Fibroblast of skin of abdomen (primary cell): ENCODE measurements at regions not wholly inside any gene's neighbourhood (a gene's known extent, or its start where the extent isn't known, plus 50 kb on each side); places are given as distances from the start of the nearest gene placed in this dataset.
"Not testable (repeated sequence)": the region's sequence is repeated elsewhere in the genome, so short reads cannot be mapped to it uniquely, and the experiment has no call there.

Source experiments
- DNase-seq: peaks from one replicate; pipeline ENCODE4 v3.0.0-alpha.2; 2013

DNA sequence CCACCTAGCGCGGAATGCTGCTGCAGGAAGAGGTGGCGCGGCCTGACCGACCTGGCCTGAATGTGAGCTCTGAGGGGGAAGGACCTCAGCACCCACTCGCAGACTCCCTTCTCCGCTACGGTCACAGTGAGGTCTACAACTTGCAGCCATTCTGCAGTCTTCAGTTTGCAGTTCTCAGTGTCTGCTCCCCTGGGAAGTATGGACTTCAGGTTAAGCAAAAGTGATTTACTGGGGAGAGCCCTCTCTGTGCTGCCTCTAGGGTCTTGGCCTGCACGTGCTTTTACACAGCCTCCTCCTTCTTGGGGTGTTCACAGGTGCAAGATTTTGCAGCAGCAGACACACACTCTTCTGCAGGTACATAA lies 296.0 kb downstream of the OMA1 start:
- no peak for DNase-seq

DNA sequence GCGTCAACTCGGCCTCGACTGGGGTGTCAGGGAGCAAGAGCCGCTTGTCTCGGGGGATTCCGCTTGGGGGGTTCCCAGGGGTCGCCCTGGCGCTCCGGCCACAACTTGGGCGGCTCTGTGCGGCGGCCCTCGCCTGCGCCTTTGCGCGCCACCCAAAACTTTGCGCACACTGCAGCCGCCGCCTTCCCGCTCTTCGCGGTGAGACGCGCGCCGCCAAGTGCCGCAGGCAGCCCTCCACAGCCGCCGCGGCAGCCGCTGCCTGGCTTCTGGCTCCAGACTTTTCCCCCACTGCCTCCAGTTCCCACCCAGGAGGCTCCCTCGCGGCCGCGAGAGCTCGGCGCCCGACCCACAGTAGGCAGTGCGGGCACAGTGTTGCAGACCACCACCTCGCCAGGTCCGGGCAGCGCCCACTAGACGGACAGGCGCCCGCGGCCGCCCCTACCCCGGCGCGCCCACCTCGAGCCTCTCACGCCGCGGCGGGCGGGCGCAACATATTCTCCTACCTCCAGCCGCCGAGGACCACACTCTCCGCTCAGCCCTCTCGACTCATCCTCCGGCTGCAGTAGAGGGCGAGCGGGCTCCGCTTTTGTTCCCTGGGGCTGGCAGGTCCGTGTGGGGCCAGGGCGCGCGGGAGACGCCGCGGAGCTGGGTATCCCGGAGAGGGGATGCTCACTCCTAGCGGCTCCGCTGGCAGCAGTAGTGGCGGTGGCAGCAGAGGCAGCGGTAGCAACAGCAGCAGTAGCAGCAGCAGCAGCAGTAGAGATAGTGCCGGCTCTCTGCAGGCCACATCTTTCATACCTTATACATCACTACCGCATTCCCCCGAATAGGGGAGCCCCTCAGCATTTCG lies 296.6 kb downstream of the OMA1 start:
- DNase-seq: peak; percentile 66

DNA sequence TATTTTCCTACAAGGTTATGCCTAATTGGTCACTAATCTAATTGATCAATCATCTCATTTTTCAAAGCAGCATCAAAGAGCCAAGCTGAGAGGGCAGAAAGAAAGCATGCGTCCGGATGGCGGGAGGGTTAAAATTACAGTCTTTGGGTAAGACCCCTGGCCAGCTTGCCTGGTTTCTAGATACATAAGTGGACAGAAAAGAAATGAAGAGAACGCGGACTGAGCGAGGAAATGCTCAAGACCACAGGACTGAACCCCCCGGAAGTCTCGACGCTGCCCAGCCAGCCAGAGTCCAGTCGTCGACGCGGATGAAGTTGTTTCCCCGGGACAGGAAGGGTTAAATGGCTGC lies 297.2 kb downstream of the OMA1 start:
- DNase-seq: no peak

DNA sequence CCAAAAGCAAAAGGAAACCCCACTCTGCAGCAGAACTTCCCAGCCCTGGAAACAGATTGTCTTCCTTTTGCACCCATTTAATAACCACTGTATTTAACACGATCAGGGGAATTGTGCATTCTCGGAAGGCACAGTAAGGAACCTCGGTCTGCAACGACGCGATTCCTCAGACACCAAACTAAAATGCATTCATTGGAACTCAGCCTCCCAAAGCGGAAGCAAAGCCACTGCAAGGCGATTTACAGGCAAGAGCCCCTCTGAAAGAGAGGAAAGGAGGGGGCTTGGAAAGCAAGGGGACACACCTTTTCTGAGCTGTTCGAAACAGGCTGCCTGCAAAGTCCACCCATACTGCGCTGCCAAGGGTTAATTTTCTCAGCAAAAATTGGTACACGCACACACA lies 297.7 kb downstream of the OMA1 start:
- DNase-seq: no peak

DNA sequence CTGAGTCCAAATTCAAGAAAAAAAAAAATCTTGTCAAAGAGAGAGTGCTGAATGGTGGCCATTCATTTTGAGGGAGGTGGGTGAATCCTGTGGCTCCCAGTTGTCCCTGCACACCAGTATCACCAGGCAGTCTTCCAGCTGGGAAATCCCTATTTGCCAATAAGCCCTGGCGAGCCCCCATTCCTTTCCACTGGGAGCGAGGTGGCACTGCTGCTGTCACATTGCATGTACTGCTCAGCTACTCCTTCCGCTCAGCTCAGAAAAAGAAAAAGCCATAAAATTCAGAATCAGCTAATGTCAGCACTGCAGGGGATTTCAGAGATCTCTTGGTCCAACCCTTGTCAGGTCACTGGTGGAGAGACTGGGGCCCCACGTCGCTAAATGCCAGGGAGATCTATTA lies 298.5 kb downstream of the OMA1 start:
- no peak for DNase-seq

DNA sequence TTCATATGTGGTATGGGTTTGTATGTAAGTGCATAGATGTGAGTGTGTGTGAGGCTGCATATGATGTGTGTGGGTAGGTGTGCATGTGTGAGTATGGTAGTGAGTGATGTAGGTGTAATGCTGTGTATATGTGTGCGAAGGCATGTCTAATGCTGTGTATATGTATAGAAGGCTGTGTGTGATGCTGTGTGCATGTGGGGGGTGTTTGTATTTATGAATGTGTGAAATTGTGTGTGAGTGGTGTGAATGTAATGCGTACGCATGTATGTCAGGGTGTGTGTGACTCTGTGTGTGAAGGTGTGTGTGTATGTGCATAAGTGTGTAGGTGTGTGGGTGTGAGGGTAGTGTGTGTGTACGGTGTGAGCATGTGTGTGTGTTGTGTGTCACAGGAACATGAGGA lies 300.0 kb downstream of the OMA1 start:
- no peak for DNase-seq

DNA sequence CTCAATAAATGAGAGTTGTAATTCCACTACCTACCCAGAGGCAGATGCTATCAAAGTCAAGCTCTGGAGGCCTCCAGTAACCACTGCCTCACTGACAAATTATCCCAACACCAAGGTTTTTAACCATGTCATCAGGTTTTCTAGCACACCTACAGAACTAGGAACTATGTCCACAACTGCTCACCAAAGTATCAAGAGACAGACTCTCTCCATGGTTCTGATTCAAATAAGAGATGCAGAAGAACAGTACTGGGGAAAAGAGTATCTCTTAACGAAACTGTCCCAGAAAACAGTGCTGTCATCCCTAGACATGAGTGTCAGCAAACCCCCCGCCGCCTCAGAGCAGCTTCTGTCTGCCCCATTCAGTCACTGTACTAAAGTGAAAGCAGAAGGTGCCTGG lies 301.7 kb downstream of the OMA1 start:
- no peak for DNase-seq

DNA sequence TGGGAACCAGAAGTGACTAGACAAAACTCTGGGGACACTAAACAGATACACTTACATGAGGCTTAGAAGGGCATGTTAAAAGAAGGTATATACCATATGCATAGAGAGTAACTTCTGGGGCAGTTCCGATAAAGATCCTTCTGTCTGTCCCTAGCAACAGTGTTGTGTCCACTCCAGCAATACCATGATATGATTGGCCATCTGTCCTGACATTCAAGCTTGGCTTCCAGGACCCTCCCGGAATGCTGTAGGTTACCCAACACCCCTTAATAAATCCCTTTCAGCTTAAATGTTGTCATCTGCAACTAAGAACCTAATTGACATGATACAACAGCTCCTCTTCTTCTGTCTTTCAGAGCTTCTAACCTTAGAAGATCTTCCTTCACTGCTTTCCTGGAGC lies 307.7 kb downstream of the OMA1 start:
- no peak for DNase-seq

DNA sequence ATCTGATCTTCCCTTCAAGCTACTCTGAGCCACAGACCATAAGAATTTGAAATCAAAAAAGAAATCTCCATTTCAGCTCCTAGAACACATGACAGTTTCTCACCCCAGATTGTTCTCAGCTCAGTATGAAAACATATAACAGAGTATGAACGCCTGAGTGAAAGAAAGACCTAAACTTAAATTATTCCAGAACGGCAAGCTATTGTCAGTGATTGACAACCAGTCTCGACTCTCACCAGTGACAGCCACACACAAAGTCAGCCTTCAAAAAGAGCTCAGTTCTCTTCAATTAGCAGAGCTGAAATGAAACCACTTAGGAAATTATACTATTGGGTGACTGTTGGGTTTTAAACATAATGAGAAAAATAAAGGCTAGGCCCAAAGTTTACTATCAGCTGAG lies 312.8 kb downstream of the OMA1 start:
- DNase-seq: no peak

DNA sequence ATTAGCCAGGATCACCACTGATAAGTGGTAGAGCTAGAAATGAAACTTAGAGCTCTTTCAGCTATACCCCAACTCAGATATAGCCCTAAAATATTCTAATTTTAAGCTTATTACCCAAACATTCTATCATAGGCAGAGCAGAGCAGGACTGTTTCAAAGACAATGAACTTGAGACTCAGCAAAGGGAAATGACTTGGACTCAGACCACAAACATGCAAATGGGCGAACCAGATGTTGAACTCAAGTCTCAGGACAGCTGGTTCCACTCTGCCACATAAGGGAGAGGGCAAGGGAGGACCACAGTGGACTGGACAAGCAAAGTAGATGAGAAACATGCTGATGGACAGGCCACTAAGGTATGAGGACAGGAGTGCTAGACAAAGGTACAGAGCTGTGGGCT lies 315.3 kb downstream of the OMA1 start:
- no peak for DNase-seq

DNA sequence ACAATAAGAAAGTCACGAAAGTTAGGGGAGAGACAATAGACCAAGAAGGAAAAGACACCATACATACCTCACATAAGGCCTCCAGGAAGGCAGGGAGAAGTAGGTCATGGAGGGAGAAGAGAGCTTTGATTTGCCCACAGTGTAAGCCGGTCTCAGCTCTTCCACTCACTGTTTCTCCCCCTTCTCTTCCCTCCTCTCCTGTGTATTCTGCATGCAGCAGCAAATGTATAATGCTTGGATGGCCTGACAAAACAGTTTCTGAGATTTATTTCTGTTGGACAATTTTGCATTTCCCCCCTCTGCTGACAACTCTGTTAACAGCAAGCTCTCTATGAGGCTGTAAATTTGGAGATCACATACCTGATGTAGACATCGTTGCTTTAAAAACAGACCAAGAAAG lies 318.9 kb downstream of the OMA1 start:
- no peak for DNase-seq

DNA sequence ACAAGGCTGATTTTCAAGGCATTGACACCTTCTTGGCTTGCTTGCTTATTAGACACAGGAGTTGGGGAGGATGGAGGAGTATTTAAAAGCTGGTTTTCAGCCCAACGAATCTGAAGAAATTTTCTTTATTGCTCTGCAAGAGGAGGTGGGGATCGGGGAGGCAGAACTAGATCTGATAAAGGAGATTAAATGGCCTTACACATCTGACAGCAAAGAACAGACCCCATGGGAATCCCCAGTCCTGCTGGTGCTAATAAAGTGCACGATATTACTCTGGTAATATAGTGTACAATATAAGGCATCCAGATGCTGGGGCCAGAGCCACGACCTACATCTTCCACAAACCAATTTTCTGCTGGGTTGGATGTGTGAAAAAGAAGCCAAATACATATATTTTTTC lies 323.0 kb downstream of the OMA1 start:
- DNase-seq: no peak

DNA sequence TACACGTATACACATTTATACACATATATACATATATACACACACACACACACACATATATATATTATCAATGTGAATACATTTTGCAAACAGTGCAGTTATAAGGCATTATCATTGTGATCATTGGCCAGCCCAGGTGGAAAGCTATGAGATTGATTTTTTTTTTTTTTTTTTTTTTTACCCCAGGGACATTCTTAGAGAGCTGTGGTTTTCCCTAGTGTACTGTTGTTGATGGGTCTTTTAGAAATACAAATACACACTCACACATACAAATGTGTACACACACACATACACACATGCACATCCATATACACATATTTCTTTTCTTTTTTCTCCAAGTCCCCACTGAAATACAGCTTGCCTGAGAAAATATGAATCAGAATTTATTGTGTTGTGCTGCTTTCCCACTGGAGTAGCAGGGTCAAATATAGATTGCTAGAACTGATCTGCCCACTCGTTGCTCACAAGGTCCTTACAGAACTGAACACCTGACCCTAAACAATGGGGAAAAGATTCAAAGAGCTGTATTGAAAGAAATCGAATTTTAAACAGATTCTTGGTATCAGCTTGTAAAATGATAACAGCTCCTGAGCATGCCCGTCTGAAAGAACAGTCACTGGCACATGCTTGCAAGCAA lies 325.6 kb downstream of the OMA1 start:
- DNase-seq: no peak

DNA sequence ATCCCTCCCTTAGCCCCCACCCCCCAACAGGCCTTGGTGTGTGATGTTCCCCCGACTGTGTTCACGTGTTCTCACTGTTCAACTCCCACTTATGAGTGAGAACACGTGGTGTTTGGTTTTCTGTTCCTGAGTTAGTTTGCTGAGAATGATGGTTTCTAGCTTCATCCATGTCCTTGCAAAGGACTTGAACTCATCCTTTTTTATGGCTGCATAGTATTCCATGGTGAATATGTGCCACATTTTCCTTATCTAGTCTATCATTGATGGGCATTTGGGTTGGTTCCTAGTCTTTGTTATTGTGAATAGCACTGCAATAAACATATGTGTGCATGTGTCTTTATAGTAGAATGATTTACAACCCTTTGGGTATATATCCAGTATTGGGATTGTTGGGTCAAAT lies 330.4 kb downstream of the OMA1 start:
- DNase-seq: not testable (repeated sequence)

DNA sequence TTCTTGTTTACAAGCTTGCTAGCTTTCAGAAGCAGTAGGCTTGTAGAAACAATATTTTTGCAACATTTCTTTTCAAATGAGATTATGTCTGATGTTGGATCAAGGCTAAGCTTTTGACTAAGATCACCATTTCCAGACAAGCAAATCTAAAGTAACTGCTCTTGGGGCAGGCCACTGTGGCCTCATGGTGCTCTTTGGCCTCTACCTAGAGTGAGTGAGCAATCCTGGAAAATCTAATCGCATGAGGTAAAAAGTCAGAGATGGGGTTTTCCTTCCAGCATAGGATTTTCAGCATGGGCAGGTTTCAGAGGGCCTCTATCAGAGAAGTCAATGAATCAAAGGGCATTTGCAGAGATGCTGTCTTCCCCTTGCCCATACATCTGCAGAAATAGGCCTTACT lies 331.9 kb downstream of the OMA1 start:
- no peak for DNase-seq

DNA sequence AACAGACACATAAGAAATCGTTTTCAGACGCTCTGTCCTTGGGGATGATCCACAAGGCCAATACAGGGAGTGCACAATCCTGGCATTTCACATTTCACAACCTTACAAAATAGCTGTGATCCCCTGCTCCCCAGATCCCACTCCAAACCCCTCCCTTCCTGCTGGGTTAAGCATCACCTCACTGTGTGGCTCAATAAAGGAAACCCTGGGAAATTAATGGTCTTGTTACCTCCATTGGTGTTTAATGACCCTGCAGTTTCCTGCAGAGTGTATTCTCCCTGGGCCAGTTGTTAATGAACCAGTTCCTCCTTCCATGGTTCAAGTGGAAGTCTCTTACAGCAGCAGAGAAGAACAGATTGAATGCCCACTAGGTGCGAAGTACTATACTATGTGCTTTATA lies 334.7 kb downstream of the OMA1 start:
- DNase-seq: no peak

DNA sequence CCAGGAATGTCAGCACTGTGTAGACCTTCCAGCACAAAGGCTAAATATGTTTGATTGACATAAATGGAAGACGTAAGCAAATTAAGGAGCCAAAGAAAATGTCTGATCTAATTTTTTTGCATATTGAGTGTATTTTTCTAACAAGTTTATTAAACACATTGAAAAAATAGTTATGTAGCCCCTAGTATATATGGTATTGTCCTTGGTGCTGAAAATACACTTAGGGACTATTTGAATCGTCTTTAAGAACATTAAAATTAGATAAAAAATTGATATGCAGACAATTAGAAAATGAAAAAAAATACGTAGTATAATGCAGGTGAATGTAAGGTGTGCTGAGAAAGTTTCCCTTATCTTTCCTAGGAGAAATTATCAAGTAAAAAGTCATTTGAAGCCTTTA lies 337.0 kb downstream of the OMA1 start:
- no peak for DNase-seq

DNA sequence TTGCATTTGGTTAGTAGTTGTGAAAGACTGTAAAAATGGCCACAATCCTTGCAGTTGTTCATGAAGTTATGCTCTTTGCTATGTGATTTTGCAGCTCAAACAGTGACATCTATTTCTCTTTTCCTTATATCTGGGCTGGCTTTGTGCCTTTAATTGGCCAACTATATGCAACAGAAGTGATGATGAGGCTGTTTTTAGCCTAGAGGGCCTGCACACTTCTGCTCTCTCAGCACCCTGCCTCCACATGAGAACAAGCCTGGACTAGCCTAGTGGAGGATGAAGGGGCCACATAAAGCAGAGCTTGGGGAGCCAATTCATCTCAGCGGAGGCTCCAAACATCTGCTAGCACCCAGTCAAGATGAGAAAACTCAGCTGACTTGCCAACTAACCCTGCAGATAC lies 339.8 kb downstream of the OMA1 start:
- no peak for DNase-seq

DNA sequence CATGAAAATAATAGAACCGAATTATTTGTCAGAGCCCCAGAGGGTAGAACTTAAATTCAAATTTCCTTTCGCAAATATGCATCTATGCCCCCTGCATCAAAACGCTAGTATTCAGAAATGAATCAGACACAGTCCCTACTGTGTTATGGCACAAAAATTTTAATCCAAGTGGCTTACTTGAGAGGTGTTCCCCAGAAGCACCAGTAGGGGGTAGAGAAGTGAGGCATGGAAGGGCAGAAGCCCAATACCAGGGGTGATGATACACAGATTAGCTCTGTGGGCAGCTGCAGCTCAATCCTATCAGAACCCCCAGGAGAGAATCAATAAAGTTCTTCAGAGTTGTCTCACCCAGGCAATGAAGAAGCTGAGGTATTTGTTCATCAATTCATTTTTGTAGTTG lies 342.2 kb downstream of the OMA1 start:
- DNase-seq: peak; percentile 1

DNA sequence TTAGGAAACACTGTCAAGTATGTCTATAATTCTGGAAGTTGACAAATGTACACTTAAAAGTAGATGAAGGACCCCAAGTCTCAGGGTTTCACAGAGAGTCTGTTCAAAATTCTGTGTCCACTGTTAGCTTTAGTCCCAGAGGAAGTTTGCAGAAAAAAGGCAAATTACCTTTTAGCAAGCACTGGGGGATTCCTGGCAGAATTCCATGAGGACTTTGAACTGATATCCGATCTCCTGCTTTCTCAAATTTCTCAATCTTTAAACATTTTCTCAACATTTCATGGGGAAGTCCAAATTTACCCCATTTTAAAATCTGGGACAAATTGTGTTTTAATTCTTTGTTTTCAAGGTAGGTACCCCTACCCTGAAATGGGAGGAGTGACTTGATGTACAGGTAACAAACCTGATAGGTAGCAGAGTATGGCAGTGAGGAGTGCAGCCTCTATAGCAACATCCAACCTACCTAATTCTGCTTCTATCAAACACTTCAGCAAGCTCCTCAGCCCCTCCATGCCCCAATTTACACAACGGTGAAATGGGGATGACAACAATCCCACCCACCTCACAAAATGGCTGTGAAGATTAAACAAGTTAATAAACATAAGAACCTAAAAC lies 344.9 kb downstream of the OMA1 start:
- no peak for DNase-seq

DNA sequence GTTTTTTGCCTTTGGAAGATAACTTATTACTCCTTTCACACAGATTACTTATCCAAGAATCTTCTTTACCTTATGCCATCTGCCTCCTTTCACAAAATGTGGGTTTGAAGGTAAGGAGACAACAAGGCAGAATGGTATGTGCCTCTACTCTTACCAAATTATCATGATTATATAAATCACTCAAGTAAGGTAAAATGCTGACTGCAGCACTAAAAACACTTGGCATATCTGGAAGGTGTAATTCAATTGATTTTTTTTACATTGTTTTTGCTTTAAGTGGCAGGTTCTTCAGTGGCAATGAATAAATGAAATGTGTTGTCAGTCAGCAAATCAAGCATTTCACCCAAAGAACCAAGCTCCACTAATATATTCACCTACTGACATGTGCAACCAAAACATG lies 346.1 kb downstream of the OMA1 start:
- no peak for DNase-seq

DNA sequence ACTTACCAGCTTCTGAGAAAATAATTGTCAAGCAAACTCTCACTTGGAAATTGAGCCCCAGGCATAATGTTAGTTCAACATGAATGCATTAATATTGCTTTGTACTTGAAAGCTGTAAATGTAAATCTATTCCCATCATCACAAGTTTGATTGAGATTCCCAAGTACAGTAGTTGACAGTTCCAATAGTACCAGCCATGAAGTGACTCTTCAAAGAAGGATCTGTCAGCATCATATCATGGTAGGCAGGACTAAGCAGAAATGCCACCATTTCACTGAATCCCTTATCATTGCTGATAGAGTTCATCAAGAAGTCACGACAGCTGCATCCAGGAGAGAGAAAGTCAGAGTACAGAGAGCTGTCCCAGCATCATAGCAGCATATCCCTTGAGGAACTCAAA lies 348.7 kb downstream of the OMA1 start:
- no peak for DNase-seq

DNA sequence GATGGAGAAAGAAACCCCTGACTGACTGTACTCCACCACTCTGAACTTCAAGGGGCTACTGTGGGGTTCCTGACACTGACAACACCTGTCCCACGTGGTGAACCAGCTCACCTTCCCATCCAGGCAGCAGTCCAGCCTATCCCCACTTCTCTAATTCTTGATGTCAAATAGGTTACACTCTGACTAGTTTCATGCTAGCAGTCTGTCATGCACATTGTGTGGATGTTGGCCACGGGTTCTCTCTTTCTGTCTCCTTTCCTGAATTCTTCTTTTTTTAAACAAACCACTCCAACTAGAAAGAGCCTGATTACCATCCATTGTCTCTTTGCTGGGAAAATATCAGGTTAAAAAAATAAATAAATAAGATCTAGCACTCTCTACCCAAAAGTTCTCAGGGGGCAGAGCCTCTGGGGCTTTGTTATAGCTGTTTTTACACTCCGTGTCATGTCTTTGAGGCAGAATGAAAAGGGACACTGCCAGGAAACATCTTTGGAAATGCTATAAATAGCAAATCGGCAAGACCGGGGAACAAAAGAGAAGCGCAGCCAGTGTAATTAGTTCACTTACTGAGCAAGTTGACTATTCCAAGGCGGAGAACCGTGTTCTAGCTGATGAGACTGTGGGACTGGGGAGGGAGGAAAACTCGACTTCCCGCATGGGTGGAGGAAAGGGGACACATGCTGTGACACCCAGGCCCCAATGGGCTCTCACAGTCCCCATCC lies 356.1 kb downstream of the OMA1 start:
- no peak for DNase-seq

DNA sequence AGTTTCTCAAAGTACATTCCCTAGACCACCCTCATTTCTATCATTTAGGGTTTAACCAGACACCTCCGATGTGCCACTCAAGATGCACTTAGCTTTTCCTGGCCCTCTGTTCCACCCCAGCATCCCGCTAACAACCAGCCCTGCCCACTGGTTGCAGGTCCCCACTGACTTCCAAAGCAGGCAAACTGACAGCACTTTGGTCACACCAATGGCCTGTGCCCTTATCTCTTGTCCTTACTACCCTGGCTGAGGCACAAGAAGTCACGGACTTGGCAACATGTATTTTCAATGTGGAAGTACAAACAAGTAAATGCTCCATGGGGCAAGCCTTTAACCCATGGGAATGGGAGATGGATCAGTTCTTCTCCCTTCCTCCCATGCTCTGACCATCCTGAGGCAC lies 357.1 kb downstream of the OMA1 start:
- no peak for DNase-seq
